ENCODE measurements at regions not wholly inside any gene's neighbourhood (a gene's known extent, or its start where the extent isn't known, plus 50 kb on each side); places are given as distances from the start of the nearest gene placed in this dataset.

- Histone ChIP-seq H3K27me3 (replicated peaks in 1 of 2; ENCODE audit: control insufficient read depth in 2 of 2, insufficient read depth in 2 of 2, low read length in 1 of 2) (peaks cover 0 to 2% of the 10 kb centered on the region in 2 experiments; a peak in 3 of 4 replicates), H3K9me3 (replicated peaks; ENCODE audit: control insufficient read depth, insufficient read depth, low read length) (no peaks in the 10 kb centered on the region), H3K36me3 (ENCODE audit: control insufficient read depth in 2 of 2, insufficient read depth in 2 of 2, low read length in 1 of 2) (no peaks in the 10 kb centered on the region), H3K4me1 (ENCODE audit: control insufficient read depth, insufficient read depth, low read length) (no peaks in the 10 kb centered on the region), H3K9ac (ENCODE audit: control insufficient read depth, insufficient read depth, low read length) (no peak overlapping the region), H4K20me1 (ENCODE audit: control insufficient read depth, insufficient read depth) (no peaks in the 10 kb centered on the region), H2AFZ (ENCODE audit: control insufficient read depth, low read depth, low read length) (no peak overlapping the region), H3K4me3 (no peak overlapping the region), H3K4me2 (ENCODE audit: control insufficient read depth, insufficient read depth) (no peak overlapping the region), H3K79me2 (ENCODE audit: control insufficient read depth, insufficient read depth, low read length) (no peaks in the 10 kb centered on the region), H3K27ac (ENCODE audit: control insufficient read depth, insufficient read depth) (no peak overlapping the region)
- in situ Hi-C loops (cut with MboI) (no loop called here), intact Hi-C loops (cut with micrococcal nuclease; ENCODE audit: unreplicated experiment) (no loop called here)
- DNase-seq (ENCODE audit: low read depth, low spot score) (no peak), ATAC-seq (no peak), FAIRE-seq (no peak)
- no TSS peak for BruUV-seq (replicated peaks)
- CTCF ChIA-PET, result no interaction called here
- TF ChIP-seq NR2C1 (IDR thresholded peaks at IDR 0.05) (no peak), PKNOX1 (IDR thresholded peaks at IDR 0.05) (no peak), ZBTB11 (CRISPR knock-in tag; IDR thresholded peaks at IDR 0.05) (no peak), TBL1XR1 (IDR thresholded peaks at IDR 0.05; ENCODE audit: low read depth, low read length) (no peak), CEBPB (IDR thresholded peaks at IDR 0.05; ENCODE audit: borderline replicate concordance in 1 of 2, low read depth in 2 of 2, low read length in 2 of 2) (no peak), HDAC6 (IDR thresholded peaks at IDR 0.05; ENCODE audit: unreplicated experiment) (no peak)
- TF ChIP-seq, protein P1, sequence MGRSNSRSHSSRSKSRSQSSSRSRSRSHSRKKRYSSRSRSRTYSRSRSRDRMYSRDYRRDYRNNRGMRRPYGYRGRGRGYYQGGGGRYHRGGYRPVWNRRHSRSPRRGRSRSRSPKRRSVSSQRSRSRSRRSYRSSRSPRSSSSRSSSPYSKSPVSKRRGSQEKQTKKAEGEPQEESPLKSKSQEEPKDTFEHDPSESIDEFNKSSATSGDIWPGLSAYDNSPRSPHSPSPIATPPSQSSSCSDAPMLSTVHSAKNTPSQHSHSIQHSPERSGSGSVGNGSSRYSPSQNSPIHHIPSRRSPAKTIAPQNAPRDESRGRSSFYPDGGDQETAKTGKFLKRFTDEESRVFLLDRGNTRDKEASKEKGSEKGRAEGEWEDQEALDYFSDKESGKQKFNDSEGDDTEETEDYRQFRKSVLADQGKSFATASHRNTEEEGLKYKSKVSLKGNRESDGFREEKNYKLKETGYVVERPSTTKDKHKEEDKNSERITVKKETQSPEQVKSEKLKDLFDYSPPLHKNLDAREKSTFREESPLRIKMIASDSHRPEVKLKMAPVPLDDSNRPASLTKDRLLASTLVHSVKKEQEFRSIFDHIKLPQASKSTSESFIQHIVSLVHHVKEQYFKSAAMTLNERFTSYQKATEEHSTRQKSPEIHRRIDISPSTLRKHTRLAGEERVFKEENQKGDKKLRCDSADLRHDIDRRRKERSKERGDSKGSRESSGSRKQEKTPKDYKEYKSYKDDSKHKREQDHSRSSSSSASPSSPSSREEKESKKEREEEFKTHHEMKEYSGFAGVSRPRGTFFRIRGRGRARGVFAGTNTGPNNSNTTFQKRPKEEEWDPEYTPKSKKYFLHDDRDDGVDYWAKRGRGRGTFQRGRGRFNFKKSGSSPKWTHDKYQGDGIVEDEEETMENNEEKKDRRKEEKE (IDR thresholded peaks at IDR 0.05), result no peak
- TF ChIP-seq, protein P2, sequence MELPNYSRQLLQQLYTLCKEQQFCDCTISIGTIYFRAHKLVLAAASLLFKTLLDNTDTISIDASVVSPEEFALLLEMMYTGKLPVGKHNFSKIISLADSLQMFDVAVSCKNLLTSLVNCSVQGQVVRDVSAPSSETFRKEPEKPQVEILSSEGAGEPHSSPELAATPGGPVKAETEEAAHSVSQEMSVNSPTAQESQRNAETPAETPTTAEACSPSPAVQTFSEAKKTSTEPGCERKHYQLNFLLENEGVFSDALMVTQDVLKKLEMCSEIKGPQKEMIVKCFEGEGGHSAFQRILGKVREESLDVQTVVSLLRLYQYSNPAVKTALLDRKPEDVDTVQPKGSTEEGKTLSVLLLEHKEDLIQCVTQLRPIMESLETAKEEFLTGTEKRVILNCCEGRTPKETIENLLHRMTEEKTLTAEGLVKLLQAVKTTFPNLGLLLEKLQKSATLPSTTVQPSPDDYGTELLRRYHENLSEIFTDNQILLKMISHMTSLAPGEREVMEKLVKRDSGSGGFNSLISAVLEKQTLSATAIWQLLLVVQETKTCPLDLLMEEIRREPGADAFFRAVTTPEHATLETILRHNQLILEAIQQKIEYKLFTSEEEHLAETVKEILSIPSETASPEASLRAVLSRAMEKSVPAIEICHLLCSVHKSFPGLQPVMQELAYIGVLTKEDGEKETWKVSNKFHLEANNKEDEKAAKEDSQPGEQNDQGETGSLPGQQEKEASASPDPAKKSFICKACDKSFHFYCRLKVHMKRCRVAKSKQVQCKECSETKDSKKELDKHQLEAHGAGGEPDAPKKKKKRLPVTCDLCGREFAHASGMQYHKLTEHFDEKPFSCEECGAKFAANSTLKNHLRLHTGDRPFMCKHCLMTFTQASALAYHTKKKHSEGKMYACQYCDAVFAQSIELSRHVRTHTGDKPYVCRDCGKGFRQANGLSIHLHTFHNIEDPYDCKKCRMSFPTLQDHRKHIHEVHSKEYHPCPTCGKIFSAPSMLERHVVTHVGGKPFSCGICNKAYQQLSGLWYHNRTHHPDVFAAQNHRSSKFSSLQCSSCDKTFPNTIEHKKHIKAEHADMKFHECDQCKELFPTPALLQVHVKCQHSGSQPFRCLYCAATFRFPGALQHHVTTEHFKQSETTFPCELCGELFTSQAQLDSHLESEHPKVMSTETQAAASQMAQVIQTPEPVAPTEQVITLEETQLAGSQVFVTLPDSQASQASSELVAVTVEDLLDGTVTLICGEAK (IDR thresholded peaks at IDR 0.05; ENCODE audit: borderline replicate concordance), result no peak
- POLR2A ChIA-PET, result no interaction called here
- RAD21 ChIA-PET (ENCODE audit: unreplicated experiment), result no interaction called here
- 0% methylated on average over 2 of the region's 2 CpGs for whole genome bisulfite sequencing (ENCODE audit: insufficient coverage, insufficient replicate concordance, low lambda C conversion rate, missing lambda C conversion rate)
- SMC1A ChIA-PET (ENCODE audit: uncharacterized antibody, unreplicated experiment), result no interaction called here
Observed at GRCh38 chr5:159858871-159859270, 57.4 kb upstream of the ADRA1B start.

All from GM12878 (cell line).